Right lobe of liver (tissue), 6 donors: ENCODE measurements at regions not wholly inside any gene's neighbourhood (a gene's known extent, or its start where the extent isn't known, plus 50 kb on each side); places are given as distances from the start of the nearest gene placed in this dataset.

Experiments used
- ATAC-seq, 4 donors: fragments of 200-7000 bp; cut with Tn5 transposase; one replicate each; pipeline ENCODE4 v1.9.1; 2020; ENCODE audit warnings: mild to moderate bottlenecking in 4 of 4, moderate library complexity in 4 of 4
- DNase-seq, 3 donors: peaks; one replicate each; pipeline ENCODE4 v3.0.0-alpha.2; 2020
- H3K27ac ChIP-seq, 3 donors: fragments of 200-600 bp; one replicate each; pipeline ENCODE4 v1.8.0; 2022
- H3K27me3 ChIP-seq, 2 donors: fragments of 200-600 bp; one replicate each; pipeline ENCODE4 v1.8.0; 2022
- H3K36me3 ChIP-seq, 4 donors: fragments of 200-600 bp; sonication (generic) in 1 of 4; one replicate each; pipeline versions ENCODE4 v1.5.1 to v1.8.0; 2017 to 2022; ENCODE audit warnings: control low read depth in 1 of 4
- H3K4me1 ChIP-seq, 4 donors: fragments of 200-600 bp; sonication (generic) in 1 of 4; one replicate each; pipeline versions ENCODE4 v1.5.1 to v1.8.0; 2017 to 2022; ENCODE audit warnings: control low read depth in 1 of 4
- H3K4me3 ChIP-seq, 3 donors: fragments of 200-600 bp; one replicate each; pipeline ENCODE4 v1.8.0; 2022
- H3K9me3 ChIP-seq, 4 donors: fragments of 200-600 bp; sonication (generic) in 1 of 4; one replicate each; pipeline versions ENCODE4 v1.5.1 to v1.8.0; 2017 to 2022; ENCODE audit warnings: control low read depth in 1 of 4
- POLR2A ChIP-seq: fragments of 450-650 bp; IDR thresholded peaks from one replicate; pipeline ENCODE4 v1.6.1; 2017; ENCODE audit warnings: antibody characterized with exemption, mild to moderate bottlenecking
- WGBS: methylation state at CpG from one replicate; pipeline ENCODE4 v1.1.6; 2018; ENCODE audit warnings: low coverage, low lambda C conversion rate; ENCODE audit not compliant: insufficient coverage; ENCODE audit errors: missing lambda C conversion rate; 5-methylcytosine and 5-hydroxymethylcytosine counted together
- intact Hi-C, 2 donors: fragments of 100-400 bp; cut with DNase I; formaldehyde crosslinking; loops; one replicate each; pipeline versions ENCODE4 v1.11.2 to v1.14.1; 2022
- TF ChIP-seq, protein P1 (sequence below), 4 donors: fragments of 200-600 bp in 3 of 4; fragments of 450-650 bp in 1 of 4; IDR thresholded peaks; one replicate each; pipeline versions ENCODE4 v1.5.1 to v1.8.0; 2016 to 2022; ENCODE audit warnings: antibody characterized with exemption in 4 of 4, mild to moderate bottlenecking in 2 of 4
- donor health status: DM: no; HTN: yes; CAD: no.
- donor health status: DM: no; HTN: no; CAD: no.
- donor health status: DM: no; HTN: no; CAD: no.
- donor health status: DM: no; HTN: yes; CAD: no.
- donor health status: DM: no; HTN: yes; CAD: no.

DNA sequence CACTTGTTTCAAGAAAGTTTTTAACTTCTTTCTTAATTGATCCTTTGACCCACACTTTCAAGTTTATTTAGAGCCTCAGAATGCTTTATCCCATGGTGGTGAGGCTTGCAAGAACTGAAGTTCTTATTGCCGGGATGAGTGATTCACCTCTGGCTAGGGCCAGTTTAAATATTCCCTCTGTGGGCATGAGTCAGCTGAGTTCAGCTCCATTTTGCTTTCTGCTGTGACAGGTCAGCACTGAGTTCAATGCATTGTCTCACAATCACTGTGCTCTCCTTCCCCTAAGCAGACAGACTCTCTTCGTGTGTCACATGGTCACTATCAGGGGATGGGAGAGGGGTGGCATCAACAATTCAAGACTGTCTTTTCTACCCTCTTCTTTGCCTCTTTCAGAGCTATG is 514.6 kb upstream of the FBXO33 start:
- no peaks in the 10 kb centered on the region for H3K27me3 ChIP-seq
- DNase-seq (no peak), ATAC-seq (no peak)
- intact Hi-C loops: no loop called here
- no peak overlapping the region for H3K4me3 ChIP-seq
- TF ChIP-seq, protein P1, sequence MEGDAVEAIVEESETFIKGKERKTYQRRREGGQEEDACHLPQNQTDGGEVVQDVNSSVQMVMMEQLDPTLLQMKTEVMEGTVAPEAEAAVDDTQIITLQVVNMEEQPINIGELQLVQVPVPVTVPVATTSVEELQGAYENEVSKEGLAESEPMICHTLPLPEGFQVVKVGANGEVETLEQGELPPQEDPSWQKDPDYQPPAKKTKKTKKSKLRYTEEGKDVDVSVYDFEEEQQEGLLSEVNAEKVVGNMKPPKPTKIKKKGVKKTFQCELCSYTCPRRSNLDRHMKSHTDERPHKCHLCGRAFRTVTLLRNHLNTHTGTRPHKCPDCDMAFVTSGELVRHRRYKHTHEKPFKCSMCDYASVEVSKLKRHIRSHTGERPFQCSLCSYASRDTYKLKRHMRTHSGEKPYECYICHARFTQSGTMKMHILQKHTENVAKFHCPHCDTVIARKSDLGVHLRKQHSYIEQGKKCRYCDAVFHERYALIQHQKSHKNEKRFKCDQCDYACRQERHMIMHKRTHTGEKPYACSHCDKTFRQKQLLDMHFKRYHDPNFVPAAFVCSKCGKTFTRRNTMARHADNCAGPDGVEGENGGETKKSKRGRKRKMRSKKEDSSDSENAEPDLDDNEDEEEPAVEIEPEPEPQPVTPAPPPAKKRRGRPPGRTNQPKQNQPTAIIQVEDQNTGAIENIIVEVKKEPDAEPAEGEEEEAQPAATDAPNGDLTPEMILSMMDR (IDR thresholded peaks at IDR 0.05): no peak
- TF ChIP-seq POLR2A: no peak
- no peaks in the 10 kb centered on the region for H3K36me3 ChIP-seq
- H3K4me1 ChIP-seq: no peaks in the 10 kb centered on the region
- no peaks in the 10 kb centered on the region for H3K9me3 ChIP-seq
- 43% methylated on average over 2 of the region's 2 CpGs for WGBS
- no peak overlapping the region for H3K27ac ChIP-seq

DNA sequence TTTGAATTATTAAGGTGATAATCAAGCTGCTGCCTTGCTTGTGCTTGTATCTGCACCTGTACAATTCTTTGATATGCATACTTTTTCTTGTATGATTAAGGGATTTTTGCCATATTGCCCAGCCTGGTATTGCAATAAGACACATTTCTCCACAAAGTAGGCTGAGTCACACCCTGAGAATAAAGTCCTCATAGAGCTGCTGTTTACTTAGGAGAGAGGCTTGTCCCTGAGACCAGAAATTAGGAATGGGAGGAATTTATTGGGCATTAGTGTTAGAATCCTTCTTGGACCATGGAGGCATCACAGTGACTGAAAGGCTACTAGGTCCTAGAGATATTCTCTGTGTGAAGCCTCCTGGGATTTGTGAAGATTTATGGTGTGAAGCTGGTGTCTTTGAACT is 506.8 kb upstream of the FBXO33 start:
- no peaks in the 10 kb centered on the region for H3K4me1 ChIP-seq
- H3K27ac ChIP-seq: no peak overlapping the region
- no peaks in the 10 kb centered on the region for H3K36me3 ChIP-seq
- intact Hi-C loops: no loop called here
- no peaks in the 10 kb centered on the region for H3K9me3 ChIP-seq
- ATAC-seq (no peak), DNase-seq (no peak)
- TF ChIP-seq, protein P1 (IDR thresholded peaks at IDR 0.05): no peak
- no peak for TF ChIP-seq POLR2A
- no peak overlapping the region for H3K4me3 ChIP-seq
- no peaks in the 10 kb centered on the region for H3K27me3 ChIP-seq

DNA sequence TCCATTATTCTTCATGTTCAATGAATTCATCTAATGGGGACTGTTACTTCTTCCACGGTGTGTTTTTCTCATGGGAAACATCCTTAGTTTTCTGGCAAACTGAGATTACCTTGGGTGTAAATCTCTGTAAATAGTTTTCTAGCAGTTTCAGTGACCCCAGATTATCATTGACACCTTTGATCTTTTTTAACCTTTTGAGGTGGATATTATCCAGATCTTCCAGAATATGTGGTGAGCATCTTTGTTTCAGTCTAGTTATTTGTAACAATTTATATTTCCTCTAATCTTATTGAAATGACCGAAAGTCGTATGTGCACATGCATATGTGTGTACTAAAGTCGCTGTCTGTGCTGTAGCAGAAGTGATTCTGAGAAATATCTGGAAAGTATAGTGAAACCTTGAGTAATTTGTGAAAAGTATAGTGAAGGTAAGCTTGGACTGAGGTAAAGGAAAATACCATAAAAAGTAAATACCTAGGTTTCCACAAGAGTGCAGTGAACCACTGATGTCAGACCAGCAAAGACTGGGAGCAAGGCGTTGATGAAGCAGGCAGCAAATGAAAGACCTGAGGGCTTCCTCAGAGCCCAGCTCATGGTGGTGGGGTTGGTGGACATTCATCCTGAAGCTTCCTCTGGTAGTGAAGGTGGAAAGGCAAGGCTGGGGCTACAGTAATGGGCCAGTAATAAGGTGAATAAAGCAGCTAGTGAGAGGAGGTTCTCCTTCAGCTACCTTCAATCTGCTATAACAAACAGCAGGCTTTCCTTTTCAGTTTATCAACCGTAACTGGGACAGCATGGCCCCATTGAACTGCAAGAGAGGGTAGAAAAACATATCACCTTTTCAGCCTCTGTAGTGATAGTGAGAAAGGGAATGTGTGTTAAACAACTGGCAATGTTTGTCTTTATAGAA is 480.2 kb upstream of the FBXO33 start:
- 58% methylated on average over 6 of the region's 6 CpGs for WGBS
- Histone ChIP-seq H3K27ac (no peak overlapping the region), H3K9me3 (no peaks in the 10 kb centered on the region), H3K4me3 (no peak overlapping the region), H3K36me3 (no peaks in the 10 kb centered on the region), H3K27me3 (no peaks in the 10 kb centered on the region), H3K4me1 (no peaks in the 10 kb centered on the region)
- DNase-seq (no peak), ATAC-seq (no peak)
- intact Hi-C loops: no loop called here
- TF ChIP-seq, protein P1 (IDR thresholded peaks at IDR 0.05): no peak
- no peak for TF ChIP-seq POLR2A

DNA sequence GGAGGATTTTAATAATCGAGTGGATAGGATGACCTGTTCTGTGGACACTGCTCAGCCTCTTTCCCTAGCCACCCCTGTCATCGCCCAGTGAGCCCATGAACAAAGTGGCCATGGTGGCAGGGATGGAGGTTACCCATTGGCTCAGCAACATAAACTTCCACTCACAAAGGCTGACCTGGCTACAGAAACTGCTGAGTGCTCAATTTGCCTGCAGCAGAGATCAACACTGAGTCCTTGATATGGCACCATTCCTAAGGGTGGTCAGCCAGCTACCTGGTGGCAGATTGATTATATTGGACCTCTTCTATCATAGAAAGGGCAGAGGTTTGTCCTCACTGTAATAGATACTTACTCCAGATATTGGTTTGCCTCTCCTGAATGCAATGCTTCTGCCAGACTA is 465.4 kb upstream of the FBXO33 start:
- no peaks in the 10 kb centered on the region for H3K36me3 ChIP-seq
- ATAC-seq (no peak), DNase-seq (no peak)
- intact Hi-C loops: no loop called here
- no peak for TF ChIP-seq POLR2A
- TF ChIP-seq, protein P1 (IDR thresholded peaks at IDR 0.05): no peak
- H3K4me1 ChIP-seq: no peaks in the 10 kb centered on the region
- 49% methylated on average over 2 of the region's 2 CpGs for WGBS
- no peaks in the 10 kb centered on the region for H3K27me3 ChIP-seq
- no peaks in the 10 kb centered on the region for H3K9me3 ChIP-seq
- H3K4me3 ChIP-seq: no peak overlapping the region
- no peak overlapping the region for H3K27ac ChIP-seq
